Thyroid gland (tissue), 4 donors: ENCODE measurements at regions not wholly inside any gene's neighbourhood (a gene's known extent, or its start where the extent isn't known, plus 50 kb on each side); places are given as distances from the start of the nearest gene placed in this dataset.

Experiments used
- DNase-seq, 2 donors: peaks; one replicate each; pipeline ENCODE4 v3.0.0-alpha.2; 2019
- H3K27ac ChIP-seq, 3 donors: fragments of 200-600 bp; sonication (generic); 1 replicate in 2 of 3; 2 replicates in 1 of 3; pipeline ENCODE4 v1.5.1; 2016 to 2019; ENCODE audit warnings: mild to moderate bottlenecking in 1 of 3, moderate library complexity in 1 of 3
- H3K27me3 ChIP-seq: fragments of 200-600 bp; sonication (generic); one replicate; pipeline ENCODE4 v1.5.1; 2019
- H3K36me3 ChIP-seq, 2 donors: fragments of 200-600 bp; sonication (generic); one replicate each; pipeline ENCODE4 v1.5.1; 2016 to 2019
- H3K4me1 ChIP-seq, 2 donors: fragments of 200-600 bp; sonication (generic); one replicate each; pipeline ENCODE4 v1.5.1; 2017 to 2019
- H3K4me3 ChIP-seq, 3 donors: fragments of 200-600 bp; sonication (generic); replicated peaks in 1 of 3; 1 replicate in 2 of 3; 2 replicates in 1 of 3; pipeline ENCODE4 v1.5.1; 2016; ENCODE audit warnings: mild to moderate bottlenecking in 1 of 3
- H3K9me3 ChIP-seq: fragments of 200-600 bp; sonication (generic); one replicate; pipeline ENCODE4 v1.5.1; 2017
- CTCF ChIP-seq, 6 experiments: fragments of 200-600 bp in 3 of 6; fragments of 450-650 bp in 3 of 6; sonication (generic) in 3 of 6; IDR thresholded peaks; one replicate each; pipeline ENCODE4 v1.5.1; 2016 to 2019; ENCODE audit warnings: antibody characterized with exemption in 6 of 6, mild to moderate bottlenecking in 2 of 6, inconsistent platforms in 1 of 6, moderate library complexity in 1 of 6
- POLR2A ChIP-seq, 2 donors: fragments of 450-650 bp; IDR thresholded peaks; one replicate each; pipeline ENCODE4 v1.6.1; 2017; ENCODE audit warnings: antibody characterized with exemption in 2 of 2, mild to moderate bottlenecking in 2 of 2, moderate library complexity in 1 of 2
- WGBS, 2 donors: methylation state at CpG; one replicate each; pipeline ENCODE4 v1.1.5; 2017; 5-methylcytosine and 5-hydroxymethylcytosine counted together
- intact Hi-C: fragments of 100-400 bp; cut with DNase I; formaldehyde crosslinking; loops from one replicate; pipeline ENCODE4 v1.15.1; 2023

- H3K4me1 ChIP-seq = no peaks in the 10 kb centered on the region
- H3K36me3 ChIP-seq = no peaks in the 10 kb centered on the region
- H3K27me3 ChIP-seq = no peaks in the 10 kb centered on the region
- no peak for DNase-seq
- H3K4me3 ChIP-seq = no peak overlapping the region
- H3K9me3 ChIP-seq = no peaks in the 10 kb centered on the region
- WGBS, 2 donors = 60 to 78% methylated on average over 5 of the region's 5 CpGs
- no peak for TF ChIP-seq CTCF (IDR thresholded peaks at IDR 0.05)
- no peak for TF ChIP-seq POLR2A (IDR thresholded peaks at IDR 0.05)
- intact Hi-C loops = no loop called here
- H3K27ac ChIP-seq = no peak overlapping the region
Measured at GRCh38 chr10:106384496-106384895, 780.0 kb downstream of the SORCS1 start.

GRCh38 chr10:106380706-106381105, 783.8 kb downstream of the SORCS1 start:
- Histone ChIP-seq H3K27me3 (no peaks in the 10 kb centered on the region), H3K36me3 (no peaks in the 10 kb centered on the region), H3K4me1 (no peaks in the 10 kb centered on the region), H3K9me3 (no peaks in the 10 kb centered on the region), H3K27ac (no peak overlapping the region), H3K4me3 (no peak overlapping the region)
- DNase-seq = no peak
- TF ChIP-seq POLR2A (IDR thresholded peaks at IDR 0.05) (no peak), CTCF (IDR thresholded peaks at IDR 0.05) (no peak)
- WGBS, 2 donors = 94 to 97% methylated on average over 3 of the region's 3 CpGs
- intact Hi-C loops = no loop called here

GRCh38 chr10:106378251-106378650, 786.3 kb downstream of the SORCS1 start:
- intact Hi-C loops = no loop called here

GRCh38 chr10:106370751-106371150, 793.8 kb downstream of the SORCS1 start:
- TF ChIP-seq POLR2A (IDR thresholded peaks at IDR 0.05) (no peak), CTCF (IDR thresholded peaks at IDR 0.05) (no peak)
- no peaks in the 10 kb centered on the region for H3K27me3 ChIP-seq
- H3K9me3 ChIP-seq = no peaks in the 10 kb centered on the region
- WGBS, 2 donors = 86 to 88% methylated on average over 6 of the region's 6 CpGs
- no peak for DNase-seq
- H3K27ac ChIP-seq = no peak overlapping the region
- no peak overlapping the region for H3K4me3 ChIP-seq
- no peaks in the 10 kb centered on the region for H3K36me3 ChIP-seq
- no peaks in the 10 kb centered on the region for H3K4me1 ChIP-seq
- intact Hi-C loops = no loop called here

More at GRCh38 chr10:106378251-106378650, 786.3 kb downstream of the SORCS1 start:
- Histone ChIP-seq H3K9me3 (no peaks in the 10 kb centered on the region), H3K27me3 (no peaks in the 10 kb centered on the region), H3K27ac (no peak overlapping the region), H3K4me3 (no peak overlapping the region), H3K4me1 (no peaks in the 10 kb centered on the region), H3K36me3 (no peaks in the 10 kb centered on the region)
- TF ChIP-seq POLR2A (IDR thresholded peaks at IDR 0.05) = no peak
- TF ChIP-seq CTCF (IDR thresholded peaks at IDR 0.05) = no peak
- WGBS, 2 donors = 91 to 95% methylated on average over 3 of the region's 3 CpGs
- no peak for DNase-seq

GRCh38 chr10:106360870-106361269, 803.6 kb downstream of the SORCS1 start:
- no peak for DNase-seq
- intact Hi-C loops = no loop called here
- Histone ChIP-seq H3K9me3 (no peaks in the 10 kb centered on the region), H3K4me3 (no peak overlapping the region), H3K36me3 (no peaks in the 10 kb centered on the region), H3K27ac (no peak overlapping the region), H3K27me3 (no peaks in the 10 kb centered on the region), H3K4me1 (no peaks in the 10 kb centered on the region)
- TF ChIP-seq POLR2A (IDR thresholded peaks at IDR 0.05) (no peak), CTCF (IDR thresholded peaks at IDR 0.05) (no peak)
- WGBS, 2 donors = 70 to 72% methylated on average over 2 of the region's 2 CpGs
